GM19397 (cell line): ENCODE measurements at regions not wholly inside any gene's neighbourhood (a gene's known extent, or its start where the extent isn't known, plus 50 kb on each side); places are given as distances from the start of the nearest gene placed in this dataset.

ENCODE experiments used
- ATAC-seq: cut with Tn5 transposase; IDR thresholded peaks from one replicate; pipeline ENCODE4 v1.9.1; 2021; ENCODE audit warnings: mild to moderate bottlenecking, moderate library complexity; ENCODE audit not compliant: unreplicated experiment

DNA sequence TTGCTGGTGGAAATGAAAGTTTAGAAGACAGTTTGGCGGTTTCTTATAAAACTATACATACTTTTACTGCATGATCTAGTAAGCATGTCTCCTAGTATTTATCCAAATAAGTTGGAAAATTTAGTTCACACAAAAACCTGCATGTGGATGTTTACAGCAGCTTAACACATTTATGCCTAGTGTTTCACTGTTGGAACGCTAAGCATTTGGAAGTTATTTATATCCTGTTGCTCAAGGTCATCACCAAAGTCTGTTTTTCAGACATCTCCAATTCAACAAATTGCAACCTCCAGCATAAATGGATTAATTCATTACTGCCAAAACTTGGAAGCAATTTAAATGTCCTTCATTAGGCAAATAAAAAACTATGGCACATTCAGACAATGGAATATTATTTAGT, 461.8 kb downstream of the SUCLA2 start:
- no peak for ATAC-seq

GRCh38 chr13:47523771-47524170, 477.3 kb downstream of the SUCLA2 start:
- ATAC-seq: no peak

DNA sequence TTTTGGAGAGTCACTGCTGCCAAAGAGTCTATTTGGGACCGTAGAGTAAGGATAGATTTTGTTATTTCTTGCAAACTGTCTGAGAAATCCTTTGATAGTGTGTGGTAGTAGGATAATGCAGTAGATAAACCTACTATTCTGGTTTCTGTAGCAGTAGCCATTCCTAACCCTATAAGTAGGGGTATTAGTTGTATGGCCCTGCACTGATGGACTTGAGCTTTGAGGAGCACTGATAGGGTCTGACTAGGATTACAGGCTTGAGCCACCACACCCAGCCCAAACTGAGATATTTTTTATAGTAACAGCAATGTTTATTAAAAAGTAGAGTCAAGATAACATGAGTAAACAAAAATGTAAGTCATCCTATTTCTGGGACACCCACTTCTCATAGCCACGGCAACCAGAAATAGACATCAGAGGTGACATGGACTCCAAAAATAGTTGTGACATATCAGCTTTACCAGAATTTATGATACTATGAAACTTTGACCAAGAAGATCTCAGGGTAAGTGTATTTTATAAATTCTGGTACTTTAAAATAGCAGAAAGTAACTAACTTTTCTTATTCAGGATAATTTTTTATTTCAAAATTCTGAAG, 479.1 kb downstream of the SUCLA2 start:
- ATAC-seq: no peak

- ATAC-seq: no peak
Observed at GRCh38 chr13:47519626-47520025, 481.4 kb downstream of the SUCLA2 start.

DNA sequence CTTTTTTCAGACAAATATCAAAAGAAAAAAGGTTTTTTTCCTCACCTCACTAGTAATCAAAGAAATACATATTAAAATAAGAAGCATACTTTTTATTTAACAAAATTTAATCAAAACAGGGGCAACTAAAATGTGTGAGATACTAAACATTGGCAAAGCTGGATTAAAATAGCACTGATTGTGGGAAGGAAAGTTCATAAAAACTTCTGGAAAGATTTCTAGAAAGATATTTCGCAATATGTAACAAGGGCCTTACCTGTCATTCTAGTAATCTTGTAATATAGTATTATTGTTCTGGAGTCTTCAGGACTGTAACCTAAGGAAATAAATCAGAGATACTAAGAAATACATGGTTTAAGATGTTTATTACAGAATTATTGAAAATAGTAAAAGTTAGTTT, 482.5 kb downstream of the SUCLA2 start:
- no peak for ATAC-seq

- ATAC-seq: no peak
Observed at GRCh38 chr13:47511647-47512046, 489.4 kb downstream of the SUCLA2 start.

DNA sequence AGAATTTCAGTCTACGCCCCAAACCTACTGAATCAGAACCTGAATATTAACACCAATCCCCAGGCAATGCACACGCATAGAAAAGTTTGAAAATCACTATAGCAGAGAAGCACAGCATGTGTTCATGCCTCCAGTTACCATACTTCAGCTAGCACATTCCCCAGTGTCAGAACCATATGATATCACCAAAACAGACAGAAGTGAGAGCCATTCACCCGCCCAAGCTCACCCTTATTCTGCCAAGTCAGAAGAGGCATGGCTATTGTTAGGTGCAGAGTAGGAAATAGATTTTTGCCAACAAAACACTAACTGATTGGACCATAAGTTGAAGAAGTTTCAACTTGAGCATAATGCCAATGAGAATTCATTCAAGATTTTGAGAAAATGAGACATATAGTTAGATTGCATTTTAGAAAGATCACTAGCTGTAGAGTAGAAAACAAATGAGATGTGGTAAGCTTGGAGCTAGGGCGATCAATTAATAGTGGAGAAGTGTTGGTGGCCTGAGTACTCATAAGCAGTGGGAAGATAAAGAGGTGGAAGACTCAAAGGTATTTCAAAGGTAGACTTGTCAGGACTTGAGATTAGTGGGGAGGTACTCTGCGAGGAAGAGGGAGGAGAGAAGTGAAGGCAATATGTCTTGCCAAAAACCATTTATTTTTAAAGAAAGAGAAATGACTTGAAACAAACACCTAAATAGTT, 492.4 kb downstream of the SUCLA2 start:
- no peak for ATAC-seq

GRCh38 chr13:47503475-47503874, 497.6 kb downstream of the SUCLA2 start:
- ATAC-seq: no peak

DNA sequence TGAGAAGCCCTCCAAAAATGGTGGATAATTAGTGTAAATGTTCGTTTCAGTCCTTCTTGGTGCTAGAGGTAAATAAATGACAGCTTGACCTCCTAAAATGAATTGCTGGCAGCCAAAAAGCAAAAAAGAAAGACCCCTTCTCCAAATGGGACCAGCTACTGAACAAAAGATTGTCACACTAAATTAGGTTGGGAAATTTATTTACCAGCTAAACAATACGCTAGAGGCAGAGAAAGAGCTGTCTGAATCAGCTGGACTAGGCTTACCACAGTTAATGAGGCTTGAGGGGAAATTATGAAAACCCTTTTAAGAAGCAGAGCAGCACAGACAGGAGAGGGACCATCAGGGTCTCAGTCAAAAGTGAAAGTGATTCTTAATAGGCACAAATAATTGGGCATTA, 498.9 kb downstream of the SUCLA2 start:
- no peak for ATAC-seq

DNA sequence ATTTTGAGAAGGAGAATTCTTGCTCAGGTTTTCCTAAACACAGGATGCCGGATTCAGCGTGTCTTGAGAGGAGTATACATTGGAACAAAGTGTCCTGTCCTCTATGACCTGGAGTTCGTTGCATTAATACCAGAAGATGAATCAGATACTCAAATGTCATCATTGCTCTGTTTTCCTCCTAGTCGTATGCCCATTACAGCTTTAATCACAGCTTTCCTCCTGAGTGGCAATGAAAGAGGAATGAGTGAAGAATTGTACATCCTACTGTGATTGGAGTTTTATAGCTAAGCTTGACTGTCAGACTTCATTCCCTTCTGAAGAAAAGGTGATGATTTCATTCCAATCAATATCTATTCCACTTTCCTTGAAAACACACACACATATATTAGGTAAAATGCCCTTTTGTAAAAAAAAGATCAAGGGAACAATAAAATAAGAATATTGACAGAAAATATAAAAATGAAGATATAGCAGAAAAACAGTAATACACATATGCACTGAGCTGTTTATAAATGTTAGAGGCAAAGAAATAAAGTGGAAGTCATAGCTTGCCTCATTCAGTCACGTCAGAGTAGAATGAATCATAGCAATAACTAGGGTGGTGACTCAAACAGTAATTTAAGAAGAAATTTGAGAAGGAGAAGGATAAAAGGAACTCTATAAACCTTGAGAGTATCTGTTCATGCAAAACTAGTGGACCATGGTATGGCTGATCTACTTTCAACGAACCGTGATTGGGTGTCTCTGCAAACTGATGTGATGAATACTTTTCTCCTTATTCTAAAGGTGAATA, 501.5 kb downstream of the SUCLA2 start:
- ATAC-seq: no peak

DNA sequence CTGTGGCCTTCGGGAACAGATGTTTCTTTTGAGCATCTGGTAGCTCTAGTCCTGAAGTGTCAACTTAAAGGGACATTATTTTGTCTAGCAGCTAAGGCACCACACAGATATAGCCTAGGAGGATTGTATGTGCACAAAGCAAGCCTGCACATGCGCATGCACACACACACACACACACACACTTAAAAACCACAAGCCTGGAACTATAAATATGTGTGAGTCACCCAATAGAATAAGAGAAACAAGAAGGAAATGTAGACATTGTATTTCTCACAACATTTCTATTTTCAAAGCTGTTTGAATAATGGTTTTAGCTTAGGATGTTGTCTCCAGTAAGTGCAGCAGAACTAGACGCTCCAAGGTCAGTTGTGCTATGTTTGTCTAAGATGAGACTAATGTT, 516.5 kb downstream of the SUCLA2 start:
- ATAC-seq: no peak

GRCh38 chr13:47481536-47481935, 519.5 kb downstream of the SUCLA2 start:
- no peak for ATAC-seq

- ATAC-seq: no peak
Observed at GRCh38 chr13:47480951-47481350, 520.1 kb downstream of the SUCLA2 start.

GRCh38 chr13:47480121-47480520, 521.0 kb downstream of the SUCLA2 start:
- no peak for ATAC-seq

- ATAC-seq: no peak
Observed at GRCh38 chr13:47478985-47479384, 522.1 kb downstream of the SUCLA2 start.

DNA sequence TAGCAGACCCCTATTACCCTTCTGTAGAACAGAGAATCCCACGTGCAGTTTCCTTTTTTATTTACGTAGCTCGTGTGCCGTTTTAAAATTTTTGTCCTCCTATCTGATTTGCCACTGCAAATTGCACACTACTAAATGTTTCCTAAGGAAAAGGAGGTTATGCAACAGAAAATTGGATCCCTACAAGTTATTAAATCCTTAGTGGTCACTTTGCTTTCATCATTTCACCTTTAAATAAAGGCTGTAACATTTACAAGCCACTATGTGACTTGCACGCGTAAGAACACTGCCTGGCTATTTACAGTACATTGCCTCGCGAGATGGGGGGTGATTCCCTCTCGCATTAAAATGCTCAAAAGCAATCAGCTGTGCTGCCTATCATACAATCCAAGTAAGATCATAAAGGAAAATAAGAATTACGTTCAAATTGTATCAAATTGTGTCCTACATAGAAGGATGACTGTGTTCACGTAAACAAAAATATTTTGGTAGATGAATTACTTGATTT, 525.6 kb downstream of the SUCLA2 start:
- no peak for ATAC-seq

DNA sequence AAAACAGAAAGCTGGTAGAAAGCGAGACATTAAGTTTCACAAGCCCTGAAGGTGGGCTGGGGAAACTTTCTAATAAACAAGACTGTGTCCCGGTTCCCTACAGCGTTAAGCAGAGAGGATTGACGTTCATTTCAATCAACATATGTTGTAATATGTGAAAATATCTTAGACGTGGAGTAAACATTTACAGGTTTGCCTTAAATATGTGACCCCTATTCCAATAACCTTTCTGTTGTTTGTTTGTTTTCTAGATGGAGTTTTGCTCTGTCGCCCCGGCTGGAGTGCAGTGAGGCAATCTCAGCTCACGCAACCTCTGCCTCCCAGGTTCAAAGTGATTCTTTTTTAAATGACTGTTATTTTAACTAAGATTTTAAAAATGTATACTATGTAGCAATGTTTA, 526.2 kb downstream of the SUCLA2 start:
- ATAC-seq: no peak

- ATAC-seq: no peak
Observed at GRCh38 chr13:47474326-47474725, 526.7 kb downstream of the SUCLA2 start.

DNA sequence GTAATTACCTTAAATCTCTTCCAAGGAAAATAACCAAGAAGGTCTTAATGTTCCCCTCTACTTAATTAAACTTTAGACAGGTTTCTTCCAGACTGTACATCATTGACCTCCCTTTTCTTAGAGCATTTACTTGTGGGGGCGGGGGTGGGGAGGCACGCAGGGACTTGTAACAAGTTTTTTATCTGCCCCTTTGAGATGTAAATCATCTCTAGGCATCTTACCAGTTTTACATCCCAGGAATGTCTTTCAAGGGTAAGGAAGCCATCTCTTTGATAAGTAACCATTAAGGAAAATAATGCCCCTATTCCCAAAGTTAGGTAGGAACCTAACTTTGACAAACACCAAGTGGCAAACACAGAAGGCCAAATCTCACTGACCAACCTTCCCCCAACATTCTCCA, 528.6 kb downstream of the SUCLA2 start:
- ATAC-seq: no peak

GRCh38 chr13:47463726-47464125, 537.3 kb downstream of the SUCLA2 start:
- no peak for ATAC-seq

DNA sequence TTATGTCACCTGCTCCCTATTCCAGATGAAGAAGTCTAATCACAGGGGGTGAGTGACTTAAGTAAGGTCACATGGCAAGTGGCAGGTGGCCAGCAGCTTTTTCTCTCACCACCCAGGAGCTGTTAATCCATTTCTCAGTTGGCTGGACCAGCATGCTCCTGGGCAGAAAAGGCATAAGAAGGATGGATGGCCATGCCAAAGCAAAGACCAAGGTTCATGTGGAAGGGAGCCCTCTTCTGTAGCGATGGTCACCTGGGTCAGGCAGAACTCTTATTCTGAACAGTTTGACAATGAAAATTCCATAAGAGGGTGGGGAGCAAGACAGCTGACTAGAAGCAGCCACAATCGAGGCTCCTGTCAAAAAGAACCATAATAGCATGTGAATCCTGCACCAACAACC, 538.1 kb downstream of the SUCLA2 start:
- ATAC-seq: no peak

DNA sequence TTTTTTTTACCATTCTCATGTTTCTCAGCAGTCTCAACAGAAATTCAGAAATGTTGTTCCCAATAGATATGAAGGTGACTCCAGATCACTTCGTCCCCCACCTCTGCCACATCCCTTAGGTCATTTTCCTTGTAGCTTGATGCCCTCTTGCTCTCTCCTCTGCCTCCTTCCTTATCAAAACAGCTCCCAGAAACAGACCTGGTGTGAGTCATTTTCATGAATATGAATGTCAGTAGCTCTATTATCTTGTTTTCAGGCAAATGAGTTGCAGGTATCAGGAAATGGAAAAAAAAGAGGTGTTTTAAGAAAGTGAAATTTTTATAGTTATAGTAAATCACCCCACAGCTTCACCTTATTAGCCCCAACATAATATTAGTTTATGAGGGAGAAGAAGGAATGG, 539.3 kb downstream of the SUCLA2 start:
- ATAC-seq: no peak
